GM18511 (cell line): ENCODE measurements at regions not wholly inside any gene's neighbourhood (a gene's known extent, or its start where the extent isn't known, plus 50 kb on each side); places are given as distances from the start of the nearest gene placed in this dataset.
"Not testable (repeated sequence)": the region's sequence is repeated elsewhere in the genome, so short reads cannot be mapped to it uniquely, and the experiment has no call there.

Experiments
- ATAC-seq: cut with Tn5 transposase; IDR thresholded peaks from one replicate; pipeline ENCODE4 v1.9.1; 2021; ENCODE audit warnings: mild to moderate bottlenecking, moderate library complexity; ENCODE audit not compliant: unreplicated experiment

DNA sequence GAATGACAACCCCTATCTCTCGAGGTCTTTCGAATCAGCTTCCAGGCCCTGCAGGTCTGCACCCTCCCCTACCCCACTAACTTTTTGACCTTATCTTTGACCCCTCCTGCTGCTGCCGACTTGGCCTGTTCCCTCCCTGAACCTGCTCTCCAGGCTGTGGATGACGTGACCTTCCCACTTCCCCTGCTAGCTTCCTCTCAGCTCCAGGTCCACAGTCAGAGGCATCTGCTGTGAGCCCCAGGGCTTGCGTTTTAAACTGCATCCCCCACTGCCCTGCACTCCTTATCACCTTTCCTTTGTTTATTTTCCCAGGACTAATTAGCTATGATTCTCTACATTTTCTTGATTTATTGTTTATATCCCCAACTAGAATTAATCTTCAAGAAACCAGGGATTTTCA, 71.2 kb upstream of the ALKAL2 start:
- no peak for ATAC-seq

DNA sequence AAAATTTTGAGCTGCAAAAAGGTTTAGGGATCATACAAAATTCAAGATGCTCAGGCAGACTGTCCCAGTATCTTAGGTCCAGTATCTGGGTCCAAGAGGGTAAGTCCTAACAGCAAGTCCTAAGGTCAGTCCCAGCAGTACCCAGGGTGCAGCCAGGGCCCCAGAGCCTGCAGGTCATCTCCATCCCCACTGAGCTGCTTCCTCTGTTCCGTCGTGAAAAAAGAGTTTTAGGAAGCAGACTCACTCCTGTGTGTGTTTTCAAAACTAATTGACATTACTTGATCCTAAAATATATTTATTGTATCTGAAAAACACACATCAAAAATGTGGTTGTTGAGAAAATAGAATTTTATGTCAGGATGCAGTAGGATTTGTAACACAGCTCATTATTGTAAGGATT, 69.9 kb upstream of the ALKAL2 start:
- ATAC-seq: no peak

DNA sequence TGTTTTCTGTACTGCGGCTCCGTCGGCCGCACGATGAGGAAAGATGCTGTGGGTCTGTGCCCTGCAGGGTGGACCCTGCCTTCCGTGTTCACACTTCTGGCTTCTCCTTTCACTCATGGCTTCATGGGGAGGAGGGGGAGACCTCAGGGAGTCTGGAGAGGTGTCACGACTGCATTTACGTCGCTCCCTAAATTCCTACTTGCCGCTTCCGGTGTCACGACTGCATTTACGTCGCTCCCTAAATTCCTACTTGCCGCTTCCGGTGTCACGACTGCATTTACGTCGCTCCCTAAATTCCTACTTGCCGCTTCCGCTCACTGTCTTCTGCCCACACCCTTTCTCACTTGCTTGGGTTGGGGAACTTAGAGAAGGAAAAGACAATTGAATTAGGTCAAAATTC, 68.4 kb upstream of the ALKAL2 start:
- not testable (repeated sequence) for ATAC-seq

DNA sequence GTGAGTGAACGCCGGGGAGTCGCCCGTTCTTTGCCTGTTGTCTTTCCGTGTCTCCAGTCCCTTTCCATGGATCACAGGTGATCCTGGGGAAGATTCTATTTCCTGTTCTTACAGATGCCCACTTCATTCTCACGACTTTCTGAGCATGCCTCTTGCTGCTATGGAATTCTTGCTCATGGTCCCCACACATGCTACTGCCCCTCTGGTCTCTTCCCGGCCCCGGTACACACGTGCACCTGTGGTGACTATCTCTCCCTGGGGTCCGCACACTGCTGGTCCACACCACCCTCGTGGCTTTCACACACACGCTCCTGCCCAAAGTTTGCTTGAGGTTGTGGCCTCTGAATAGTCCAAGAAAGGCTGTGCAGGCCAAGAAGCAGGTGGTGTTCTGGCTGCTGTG, 67.9 kb upstream of the ALKAL2 start:
- no peak for ATAC-seq

DNA sequence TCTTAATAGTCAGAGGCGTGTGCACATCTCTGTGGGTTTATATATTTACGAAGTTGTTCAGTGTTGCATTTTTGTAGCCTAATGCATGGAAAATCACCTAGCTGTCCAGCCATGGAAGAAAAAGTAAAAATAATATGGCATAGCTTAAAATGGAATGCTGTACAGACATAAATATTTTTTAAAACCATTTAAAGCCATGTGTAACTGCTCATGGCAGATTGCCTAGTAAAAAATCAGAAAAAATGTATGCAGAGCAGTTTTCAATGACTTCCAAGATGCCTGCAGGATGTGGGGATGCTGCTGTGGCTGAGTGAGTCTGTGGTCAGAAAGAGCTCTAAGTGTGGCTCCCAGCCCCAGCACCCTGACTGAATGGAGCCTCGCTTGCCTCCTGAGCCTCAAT, 64.8 kb upstream of the ALKAL2 start:
- ATAC-seq: no peak

DNA sequence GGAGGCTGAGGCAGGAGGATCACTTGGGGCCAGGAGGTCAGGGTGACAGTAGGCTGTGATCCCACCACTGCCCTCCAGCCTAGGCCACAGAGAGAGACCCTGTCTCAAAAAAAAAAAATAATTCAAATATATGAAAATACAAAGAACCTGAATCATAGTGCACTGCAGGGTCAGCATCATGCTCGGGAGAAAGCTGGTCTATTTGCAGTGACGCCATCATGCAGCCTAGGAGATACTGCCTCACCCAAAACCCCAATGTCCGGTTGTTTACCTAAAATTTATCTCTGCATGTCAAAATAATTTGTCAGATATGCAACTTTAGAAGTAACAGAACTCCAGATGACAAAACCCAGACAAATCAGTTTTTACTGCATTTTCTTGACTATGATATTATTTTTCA, 61.5 kb upstream of the ALKAL2 start:
- no peak for ATAC-seq

DNA sequence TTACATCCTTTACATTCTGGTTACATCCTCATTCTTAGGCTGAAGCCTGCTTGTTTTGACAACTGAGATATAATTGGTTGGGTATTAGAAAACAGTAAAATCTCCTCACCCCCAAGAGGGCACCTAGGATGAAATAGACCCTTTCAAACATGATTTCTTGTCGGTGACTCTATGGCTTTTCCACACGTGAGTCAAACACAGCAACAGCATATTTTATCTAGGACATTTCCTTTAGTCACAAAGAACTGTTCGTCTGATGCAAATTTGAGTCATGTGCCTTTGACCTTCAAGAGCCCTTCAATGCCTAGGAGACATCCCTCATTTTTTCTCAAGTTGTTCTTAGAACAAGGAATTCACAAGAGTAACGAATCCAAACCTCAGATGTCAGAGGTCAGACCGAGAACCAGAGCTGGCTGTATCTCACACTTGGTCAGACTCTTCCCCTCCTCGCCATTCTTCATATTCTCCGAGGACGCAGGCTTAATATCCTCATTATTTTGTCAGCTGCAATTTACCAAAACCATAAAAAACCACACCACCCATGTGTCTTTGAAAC, 60.5 kb upstream of the ALKAL2 start:
- ATAC-seq: no peak

DNA sequence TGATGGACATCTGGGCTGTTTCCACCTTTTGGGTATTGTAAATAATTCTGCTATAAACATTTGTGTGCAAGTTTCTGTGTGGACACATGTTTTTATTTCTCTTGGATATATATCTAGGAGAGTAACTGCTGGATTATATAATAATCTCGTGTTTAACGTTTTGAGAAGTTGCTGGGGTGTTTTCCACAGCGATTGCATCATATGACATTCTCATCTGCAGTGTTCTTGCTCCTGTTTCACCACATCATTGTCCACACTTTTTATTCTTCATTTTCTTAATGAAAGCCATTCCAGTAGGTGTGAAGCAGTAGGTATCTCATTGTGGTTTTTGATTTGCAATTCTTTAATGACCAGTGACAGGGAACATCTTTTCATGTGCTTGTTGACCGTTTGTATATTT, 56.9 kb upstream of the ALKAL2 start:
- ATAC-seq: no peak

DNA sequence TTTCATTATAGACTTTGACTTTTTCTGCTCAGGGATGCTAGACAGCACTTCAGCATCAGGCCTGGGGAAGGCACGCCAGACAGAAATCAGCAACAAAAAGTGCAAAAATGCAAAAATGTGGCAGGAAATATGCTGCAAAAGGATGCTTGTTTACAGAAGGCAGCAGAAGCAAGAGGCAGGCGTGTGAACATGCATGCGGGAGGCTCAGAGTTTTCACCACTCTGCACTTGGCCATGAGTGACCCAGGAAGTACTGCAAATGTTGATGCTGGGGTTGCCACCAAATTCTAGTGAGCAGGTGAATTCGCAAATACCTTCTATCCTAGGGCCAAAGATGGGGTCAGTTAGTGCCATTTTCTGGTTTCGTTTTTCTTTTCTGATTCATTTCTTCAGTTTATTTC, 55.5 kb upstream of the ALKAL2 start:
- ATAC-seq: no peak

DNA sequence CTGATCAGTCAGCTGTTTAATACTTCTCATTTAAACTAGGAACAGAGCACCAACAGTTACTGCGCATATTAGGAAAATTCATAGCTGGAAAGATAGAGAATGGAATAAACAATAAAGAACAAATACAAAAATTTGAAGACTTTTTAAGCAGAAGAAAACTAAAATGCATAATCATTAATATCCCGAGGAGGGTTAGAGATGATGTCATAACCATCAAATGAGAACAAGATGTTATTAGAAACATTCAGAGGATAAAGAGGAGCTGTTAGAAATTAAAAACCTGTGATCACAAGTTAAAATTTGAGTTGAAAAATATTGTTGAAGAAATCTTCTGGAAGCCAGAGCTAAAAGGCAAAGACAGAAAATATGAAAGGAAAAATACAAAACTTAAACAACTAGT, 54.0 kb upstream of the ALKAL2 start:
- no peak for ATAC-seq

DNA sequence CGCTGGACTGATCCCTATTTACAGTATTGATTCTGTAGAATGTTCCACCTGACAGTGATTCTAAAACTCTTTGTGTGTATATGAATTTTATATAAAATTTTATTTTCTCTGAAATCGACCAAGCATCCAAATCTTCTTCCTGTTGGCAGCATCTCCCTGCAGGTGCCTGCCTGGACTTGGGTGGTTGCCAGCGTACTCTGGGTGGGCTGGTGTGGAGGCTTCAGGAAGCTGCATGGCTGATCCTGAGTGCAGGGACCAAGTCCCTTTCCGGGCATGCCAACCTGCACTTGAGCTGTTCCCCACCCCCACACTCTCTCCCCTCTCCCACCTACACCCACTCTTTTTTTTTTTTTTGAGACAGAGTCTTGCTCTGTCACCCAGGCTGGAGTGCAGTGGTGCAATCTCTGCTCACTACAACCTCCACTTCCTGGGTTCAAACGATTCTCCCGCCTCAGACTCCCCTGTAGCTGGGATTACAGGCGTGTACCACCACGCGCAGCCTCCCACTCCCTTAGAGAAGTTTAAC, 53.2 kb upstream of the ALKAL2 start:
- no peak for ATAC-seq
